ENCODE measurements at regions not wholly inside any gene's neighbourhood (a gene's known extent, or its start where the extent isn't known, plus 50 kb on each side); places are given as distances from the start of the nearest gene placed in this dataset.

DNA sequence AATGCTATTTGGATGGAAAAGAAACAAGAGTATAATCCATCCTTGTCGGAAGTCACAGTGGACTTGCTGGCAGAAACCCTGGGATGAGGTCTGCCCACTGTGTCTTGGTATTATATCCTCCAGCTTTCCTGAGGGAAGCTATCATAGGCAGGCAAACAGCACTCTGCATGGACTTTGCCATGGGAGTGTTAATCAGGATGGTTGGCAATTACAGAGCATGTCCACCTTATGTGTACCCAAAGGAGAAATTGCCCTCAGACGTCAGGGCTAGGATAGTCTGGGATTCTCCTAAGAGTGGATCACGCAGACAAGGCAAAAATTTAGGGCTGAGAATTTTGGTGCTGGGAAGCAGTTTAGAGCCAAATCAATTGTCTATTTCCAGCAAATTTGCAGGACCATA lies 184.9 kb upstream of the ESRRG start:
- TF ChIP-seq EZH2phosphoT487 (IDR thresholded peaks at IDR 0.05; ENCODE audit: borderline replicate concordance, low read depth, low read length), result no peak
- TF ChIP-seq, protein P1, sequence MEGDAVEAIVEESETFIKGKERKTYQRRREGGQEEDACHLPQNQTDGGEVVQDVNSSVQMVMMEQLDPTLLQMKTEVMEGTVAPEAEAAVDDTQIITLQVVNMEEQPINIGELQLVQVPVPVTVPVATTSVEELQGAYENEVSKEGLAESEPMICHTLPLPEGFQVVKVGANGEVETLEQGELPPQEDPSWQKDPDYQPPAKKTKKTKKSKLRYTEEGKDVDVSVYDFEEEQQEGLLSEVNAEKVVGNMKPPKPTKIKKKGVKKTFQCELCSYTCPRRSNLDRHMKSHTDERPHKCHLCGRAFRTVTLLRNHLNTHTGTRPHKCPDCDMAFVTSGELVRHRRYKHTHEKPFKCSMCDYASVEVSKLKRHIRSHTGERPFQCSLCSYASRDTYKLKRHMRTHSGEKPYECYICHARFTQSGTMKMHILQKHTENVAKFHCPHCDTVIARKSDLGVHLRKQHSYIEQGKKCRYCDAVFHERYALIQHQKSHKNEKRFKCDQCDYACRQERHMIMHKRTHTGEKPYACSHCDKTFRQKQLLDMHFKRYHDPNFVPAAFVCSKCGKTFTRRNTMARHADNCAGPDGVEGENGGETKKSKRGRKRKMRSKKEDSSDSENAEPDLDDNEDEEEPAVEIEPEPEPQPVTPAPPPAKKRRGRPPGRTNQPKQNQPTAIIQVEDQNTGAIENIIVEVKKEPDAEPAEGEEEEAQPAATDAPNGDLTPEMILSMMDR (conservative IDR thresholded peaks at IDR 0.05; ENCODE audit: low read length), result no peak

Measured in OCI-LY7 (cell line).